ENCODE measurements at regions not wholly inside any gene's neighbourhood (a gene's known extent, or its start where the extent isn't known, plus 50 kb on each side); places are given as distances from the start of the nearest gene placed in this dataset.

- TF ChIP-seq CTCF (IDR thresholded peaks at IDR 0.05) = no peak
- intact Hi-C loops (cut with DNase I; ENCODE audit: low total_unique reads) = no loop called here
Measured at GRCh38 chr5:104789366-104789765, 1226.8 kb upstream of the NUDT12 start.

GRCh38 chr5:104785097-104785496 lies 1222.5 kb upstream of the NUDT12 start:
- peaks cover 0 to 10% (median 0%) of the 10 kb centered on the region in 4 donors for H3K4me1 ChIP-seq
- H3K36me3 ChIP-seq = no peaks in the 10 kb centered on the region
- H3K27ac ChIP-seq = no peak overlapping the region
- TF ChIP-seq CTCF (IDR thresholded peaks at IDR 0.05) = no peak
- no peak for DNase-seq
- intact Hi-C loops (cut with DNase I; ENCODE audit: low total_unique reads) = no loop called here
- no peaks in the 10 kb centered on the region for H3K9me3 ChIP-seq
- no peak overlapping the region for H3K4me3 ChIP-seq
- H3K27me3 ChIP-seq = no peaks in the 10 kb centered on the region

More at GRCh38 chr5:104789366-104789765, 1226.8 kb upstream of the NUDT12 start:
- no peaks in the 10 kb centered on the region for H3K9me3 ChIP-seq
- peaks cover 0 to 10% (median 0%) of the 10 kb centered on the region in 4 donors for H3K4me1 ChIP-seq
- H3K4me3 ChIP-seq = no peak overlapping the region
- DNase-seq = no peak
- H3K36me3 ChIP-seq = no peaks in the 10 kb centered on the region
- no peak overlapping the region for H3K27ac ChIP-seq
- H3K27me3 ChIP-seq = no peaks in the 10 kb centered on the region

- intact Hi-C loops (cut with DNase I; ENCODE audit: low total_unique reads) = no loop called here
- Histone ChIP-seq H3K27me3 (no peaks in the 10 kb centered on the region), H3K36me3 (no peaks in the 10 kb centered on the region), H3K4me1 (no peaks in the 10 kb centered on the region), H3K9me3 (no peaks in the 10 kb centered on the region), H3K27ac (no peak overlapping the region), H3K4me3 (no peak overlapping the region)
- no peak for TF ChIP-seq CTCF (IDR thresholded peaks at IDR 0.05)
- DNase-seq = no peak
Measured at GRCh38 chr5:104774372-104774771, 1211.8 kb upstream of the NUDT12 start.

- Histone ChIP-seq H3K27me3 (no peaks in the 10 kb centered on the region), H3K4me3 (no peak overlapping the region), H3K9me3 (no peaks in the 10 kb centered on the region), H3K36me3 (no peaks in the 10 kb centered on the region), H3K27ac (no peak overlapping the region), H3K4me1 (no peaks in the 10 kb centered on the region)
- DNase-seq = no peak
- TF ChIP-seq CTCF (IDR thresholded peaks at IDR 0.05) = no peak
- intact Hi-C loops (cut with DNase I; ENCODE audit: low total_unique reads) = no loop called here
Measured at GRCh38 chr5:104764197-104764596, 1201.6 kb upstream of the NUDT12 start.

- H3K36me3 ChIP-seq = no peaks in the 10 kb centered on the region
- no peak overlapping the region for H3K27ac ChIP-seq
- no peak for DNase-seq
- no peaks in the 10 kb centered on the region for H3K27me3 ChIP-seq
- no peak overlapping the region for H3K4me3 ChIP-seq
- no peak for TF ChIP-seq CTCF (IDR thresholded peaks at IDR 0.05)
- intact Hi-C loops (cut with DNase I; ENCODE audit: low total_unique reads) = no loop called here
- H3K4me1 ChIP-seq = no peaks in the 10 kb centered on the region
- H3K9me3 ChIP-seq = no peaks in the 10 kb centered on the region
Measured at GRCh38 chr5:104763216-104763615, 1200.6 kb upstream of the NUDT12 start.

- intact Hi-C loops (cut with DNase I; ENCODE audit: low total_unique reads) = no loop called here
- no peak overlapping the region for H3K27ac ChIP-seq
- no peak for TF ChIP-seq CTCF (IDR thresholded peaks at IDR 0.05)
Measured at GRCh38 chr5:104757915-104758314, 1195.3 kb upstream of the NUDT12 start.

More at GRCh38 chr5:104757915-104758314, 1195.3 kb upstream of the NUDT12 start:
- H3K4me3 ChIP-seq = no peak overlapping the region
- no peaks in the 10 kb centered on the region for H3K4me1 ChIP-seq
- H3K27me3 ChIP-seq = no peaks in the 10 kb centered on the region
- no peaks in the 10 kb centered on the region for H3K9me3 ChIP-seq
- no peaks in the 10 kb centered on the region for H3K36me3 ChIP-seq
- DNase-seq = no peak
